K562 (cell line): ENCODE measurements at regions not wholly inside any gene's neighbourhood (a gene's known extent, or its start where the extent isn't known, plus 50 kb on each side); places are given as distances from the start of the nearest gene placed in this dataset.

Experiments used
- ATAC-seq: fragments of 200-7000 bp; cut with Tn5 transposase; 3 replicates; pipeline ENCODE4 v1.9.1; 2020; ENCODE audit warnings: moderate library complexity
- BruUV-seq: library from RNA; stranded (reverse); fragments of 400-500 nt; replicated peaks from 2 replicates; lab custom pipeline; 2021; lab: Mats Ljungman, UMichigan
- CTCF ChIA-PET: fragments of 300-600 bp; formaldehyde crosslinking; extraction: SDS; loops from one replicate; lab custom pipeline; 2021; ENCODE audit warnings: low intra/inter-chr PET ratio; lab: Yijun Ruan, JAX
- POLR2A ChIA-PET: fragments of 300-600, 350-650 bp; sonication (Branson Sonifier 250); formaldehyde crosslinking; extraction: SDS; loops from one replicate; lab custom pipeline; 2021; ENCODE audit warnings: antibody characterized with exemption, inconsistent platforms; lab: Yijun Ruan, JAX
- DNase-seq, 4 experiments: peaks; one replicate each; pipeline versions ENCODE4 v3.0.0 to v3.0.0-alpha.2; 2011 to 2018; ENCODE audit warnings: low spot score in 3 of 4, mixed read lengths in 3 of 4; ENCODE audit errors: extremely low read depth in 1 of 4
- FAIRE-seq: peaks from 2 replicates; lab custom pipeline; 2011; peaks lifted over from hg19 to GRCh38; lab: Jason Lieb, UNC
- H2AFZ ChIP-seq: 2 replicates; pipeline ENCODE4 v1.6.0; 2011; ENCODE audit warnings: low read depth, low read length, control low read depth, inconsistent platforms
- H3K27ac ChIP-seq: fragments of 200-600 bp; 3 replicates; pipeline ENCODE4 v1.8.0; 2011; ENCODE audit warnings: low read depth, mild to moderate bottlenecking, control low read depth, inconsistent platforms, low read length, moderate library complexity, mixed read lengths; ENCODE audit errors: extremely low read depth
- H3K27me3 ChIP-seq, 2 experiments: fragments of 300-600 bp in 1 of 2; 2 replicates in 1 of 2; 3 replicates in 1 of 2; pipeline versions ENCODE4 v1.6.0 to v1.8.0; 2011; ENCODE audit warnings: inconsistent platforms in 2 of 2, low read length in 2 of 2, mild to moderate bottlenecking in 1 of 2, mixed read lengths in 1 of 2, moderate library complexity in 1 of 2; ENCODE audit not compliant: control insufficient read depth in 2 of 2, insufficient read depth in 2 of 2
- H3K36me3 ChIP-seq: fragments of 300-600 bp; 3 replicates; pipeline ENCODE4 v1.8.0; 2011; ENCODE audit warnings: mild to moderate bottlenecking, low read length, inconsistent platforms; ENCODE audit not compliant: control insufficient read depth, insufficient read depth
- H3K4me1 ChIP-seq, 2 experiments: fragments of 200-600 bp in 1 of 2; replicated peaks in 1 of 2; 2 replicates in 1 of 2; 3 replicates in 1 of 2; pipeline versions ENCODE4 v1.5.1 to v1.8.0; 2011; ENCODE audit warnings: inconsistent platforms in 2 of 2, low read length in 2 of 2, mild to moderate bottlenecking in 1 of 2, mixed read lengths in 1 of 2, moderate library complexity in 1 of 2; ENCODE audit not compliant: control insufficient read depth in 2 of 2, insufficient read depth in 2 of 2
- H3K4me2 ChIP-seq: 2 replicates; pipeline ENCODE4 v1.6.1; 2011; ENCODE audit warnings: low read length, control low read depth, inconsistent platforms, mixed read lengths; ENCODE audit not compliant: insufficient read depth
- H3K4me3 ChIP-seq: fragments of 200-600 bp; sonication (generic), shearing (Covaris generic); 2 replicates; pipeline ENCODE4 v1.5.1; 2016; ENCODE audit warnings: control low read depth, inconsistent platforms
- H3K79me2 ChIP-seq: fragments of 200-600 bp; 3 replicates; pipeline ENCODE4 v1.8.0; 2011; ENCODE audit warnings: low read length, inconsistent platforms; ENCODE audit not compliant: control insufficient read depth, insufficient read depth
- H3K9ac ChIP-seq, 2 experiments: 2 replicates each; pipeline versions ENCODE4 v1.6.0 to v1.6.1; 2011; ENCODE audit warnings: low read depth in 2 of 2, low read length in 2 of 2, control low read depth in 1 of 2, inconsistent platforms in 1 of 2, mild to moderate bottlenecking in 1 of 2, mixed read lengths in 1 of 2; ENCODE audit not compliant: insufficient read depth in 1 of 2
- H3K9me1 ChIP-seq: one replicate; pipeline ENCODE4 v1.6.0; 2011; ENCODE audit warnings: inconsistent platforms, mild to moderate bottlenecking, low read length, moderate library complexity; ENCODE audit not compliant: control insufficient read depth, insufficient read depth
- H3K9me3 ChIP-seq: replicated peaks from 2 replicates; pipeline ENCODE4 v1.5.1; 2011; ENCODE audit warnings: low read depth, low read length, inconsistent platforms; ENCODE audit not compliant: control insufficient read depth, insufficient read depth
- H4K20me1 ChIP-seq: replicated peaks from 2 replicates; pipeline ENCODE4 v1.6.1; 2011; ENCODE audit warnings: low read length, inconsistent platforms, mixed read lengths; ENCODE audit not compliant: control insufficient read depth, insufficient read depth
- CXXC5 ChIP-seq: fragments of 250-450 bp; sonication (Bioruptor Pico); IDR thresholded peaks from 2 replicates; pipeline ENCODE4 v1.8.0; 2022; ENCODE audit warnings: inconsistent platforms, mild to moderate bottlenecking, moderate library complexity
- HSF4 ChIP-seq: fragments of 250-450 bp; sonication (Bioruptor Pico); IDR thresholded peaks from 2 replicates; pipeline ENCODE4 v2.1.2; 2022; ENCODE audit warnings: mild to moderate bottlenecking, moderate library complexity, borderline replicate concordance
- POLR3G ChIP-seq: IDR thresholded peaks from 2 replicates; pipeline ENCODE4 v1.6.1; 2011; ENCODE audit not compliant: insufficient read length, insufficient replicate concordance; ENCODE audit errors: extremely low read depth
- SMC3 ChIP-seq: conservative IDR thresholded peaks from 2 replicates; pipeline ENCODE4 v1.6.1; 2011; ENCODE audit warnings: low read depth, low read length, improper control_type of control experiment; ENCODE audit not compliant: insufficient read depth
- SNRNP70 ChIP-seq: fragments of 200-400 bp; formaldehyde crosslinking; optimal IDR thresholded peaks from 2 replicates; pipeline ENCODE3; 2017; ENCODE audit warnings: low read depth, low read length
- THAP7 ChIP-seq: fragments of 250-450 bp; sonication (Bioruptor Pico); IDR thresholded peaks from 2 replicates; pipeline ENCODE4 v1.5.0; 2021
- ZBTB33 ChIP-seq: sonication (generic); formaldehyde crosslinking; IDR thresholded peaks from 2 replicates; pipeline ENCODE4 v1.8.1; 2023; ENCODE audit warnings: mild to moderate bottlenecking, missing genetic modification reagents
- ZNF354B ChIP-seq: fragments of 250-450 bp; sonication (Bioruptor Pico); IDR thresholded peaks from 2 replicates; pipeline ENCODE4 v1.4.0; 2020
- ZNF76 ChIP-seq: fragments of 250-450 bp; sonication (Bioruptor Pico); IDR thresholded peaks from 2 replicates; pipeline ENCODE4 v1.4.0; 2020; ENCODE audit warnings: mild to moderate bottlenecking, moderate library complexity, borderline replicate concordance
- WGBS: fragments of 100-300 bp; shearing (Covaris generic); methylation state at CpG from one replicate; pipeline ENCODE4 v1.1.6; 2016; ENCODE audit warnings: low coverage, mixed read lengths; ENCODE audit not compliant: insufficient coverage; ENCODE audit errors: missing lambda C conversion rate; 5-methylcytosine and 5-hydroxymethylcytosine counted together
- in situ Hi-C: fragments of 300-500 bp; cut with MboI; formaldehyde crosslinking; loops from 4 replicates; pipeline ENCODE4 v1.15.0; 2018; ENCODE audit warnings: inconsistent platforms, mixed read lengths
- intact Hi-C: fragments of 100-400 bp; cut with micrococcal nuclease; formaldehyde crosslinking; loops from 2 replicates; pipeline ENCODE4 v1.14.2; 2022
- TF ChIP-seq, protein P1 (sequence below): fragments of 450-650 bp; IDR thresholded peaks from 2 replicates; pipeline ENCODE4 v1.6.1; 2016; ENCODE audit warnings: low read depth

- FAIRE-seq: peak; percentile 15
- Histone ChIP-seq H3K36me3 (no peaks in the 10 kb centered on the region), H4K20me1 (no peaks in the 10 kb centered on the region), H3K9me1 (no peaks in the 10 kb centered on the region), H3K9me3 (no peaks in the 10 kb centered on the region), H2AFZ (no peak overlapping the region), H3K79me2 (no peaks in the 10 kb centered on the region), H3K9ac (no peak overlapping the region), H3K27me3 (no peaks in the 10 kb centered on the region), H3K4me2 (no peak overlapping the region), H3K4me3 (no peak overlapping the region), H3K4me1 (no peaks in the 10 kb centered on the region), H3K27ac (no peak overlapping the region)
- ChIA-PET POLR2A (no interaction called here), CTCF (no interaction called here)
- ATAC-seq: no peak
- WGBS: 1% methylated on average over 4 of the region's 4 CpGs
- intact Hi-C loops (no loop called here), in situ Hi-C loops (no loop called here)
- no peak for DNase-seq
- no TSS peak for BruUV-seq
- no peak for TF ChIP-seq POLR3G
- no peak for TF ChIP-seq THAP7
- TF ChIP-seq HSF4 (CRISPR knock-in tag): no peak
- TF ChIP-seq SNRNP70: no peak
- TF ChIP-seq SMC3: no peak
- no peak for TF ChIP-seq CXXC5 (CRISPR knock-in tag)
- TF ChIP-seq ZNF76 (CRISPR knock-in tag): no peak
- TF ChIP-seq ZNF354B (CRISPR knock-in tag): no peak
- TF ChIP-seq, protein P1, sequence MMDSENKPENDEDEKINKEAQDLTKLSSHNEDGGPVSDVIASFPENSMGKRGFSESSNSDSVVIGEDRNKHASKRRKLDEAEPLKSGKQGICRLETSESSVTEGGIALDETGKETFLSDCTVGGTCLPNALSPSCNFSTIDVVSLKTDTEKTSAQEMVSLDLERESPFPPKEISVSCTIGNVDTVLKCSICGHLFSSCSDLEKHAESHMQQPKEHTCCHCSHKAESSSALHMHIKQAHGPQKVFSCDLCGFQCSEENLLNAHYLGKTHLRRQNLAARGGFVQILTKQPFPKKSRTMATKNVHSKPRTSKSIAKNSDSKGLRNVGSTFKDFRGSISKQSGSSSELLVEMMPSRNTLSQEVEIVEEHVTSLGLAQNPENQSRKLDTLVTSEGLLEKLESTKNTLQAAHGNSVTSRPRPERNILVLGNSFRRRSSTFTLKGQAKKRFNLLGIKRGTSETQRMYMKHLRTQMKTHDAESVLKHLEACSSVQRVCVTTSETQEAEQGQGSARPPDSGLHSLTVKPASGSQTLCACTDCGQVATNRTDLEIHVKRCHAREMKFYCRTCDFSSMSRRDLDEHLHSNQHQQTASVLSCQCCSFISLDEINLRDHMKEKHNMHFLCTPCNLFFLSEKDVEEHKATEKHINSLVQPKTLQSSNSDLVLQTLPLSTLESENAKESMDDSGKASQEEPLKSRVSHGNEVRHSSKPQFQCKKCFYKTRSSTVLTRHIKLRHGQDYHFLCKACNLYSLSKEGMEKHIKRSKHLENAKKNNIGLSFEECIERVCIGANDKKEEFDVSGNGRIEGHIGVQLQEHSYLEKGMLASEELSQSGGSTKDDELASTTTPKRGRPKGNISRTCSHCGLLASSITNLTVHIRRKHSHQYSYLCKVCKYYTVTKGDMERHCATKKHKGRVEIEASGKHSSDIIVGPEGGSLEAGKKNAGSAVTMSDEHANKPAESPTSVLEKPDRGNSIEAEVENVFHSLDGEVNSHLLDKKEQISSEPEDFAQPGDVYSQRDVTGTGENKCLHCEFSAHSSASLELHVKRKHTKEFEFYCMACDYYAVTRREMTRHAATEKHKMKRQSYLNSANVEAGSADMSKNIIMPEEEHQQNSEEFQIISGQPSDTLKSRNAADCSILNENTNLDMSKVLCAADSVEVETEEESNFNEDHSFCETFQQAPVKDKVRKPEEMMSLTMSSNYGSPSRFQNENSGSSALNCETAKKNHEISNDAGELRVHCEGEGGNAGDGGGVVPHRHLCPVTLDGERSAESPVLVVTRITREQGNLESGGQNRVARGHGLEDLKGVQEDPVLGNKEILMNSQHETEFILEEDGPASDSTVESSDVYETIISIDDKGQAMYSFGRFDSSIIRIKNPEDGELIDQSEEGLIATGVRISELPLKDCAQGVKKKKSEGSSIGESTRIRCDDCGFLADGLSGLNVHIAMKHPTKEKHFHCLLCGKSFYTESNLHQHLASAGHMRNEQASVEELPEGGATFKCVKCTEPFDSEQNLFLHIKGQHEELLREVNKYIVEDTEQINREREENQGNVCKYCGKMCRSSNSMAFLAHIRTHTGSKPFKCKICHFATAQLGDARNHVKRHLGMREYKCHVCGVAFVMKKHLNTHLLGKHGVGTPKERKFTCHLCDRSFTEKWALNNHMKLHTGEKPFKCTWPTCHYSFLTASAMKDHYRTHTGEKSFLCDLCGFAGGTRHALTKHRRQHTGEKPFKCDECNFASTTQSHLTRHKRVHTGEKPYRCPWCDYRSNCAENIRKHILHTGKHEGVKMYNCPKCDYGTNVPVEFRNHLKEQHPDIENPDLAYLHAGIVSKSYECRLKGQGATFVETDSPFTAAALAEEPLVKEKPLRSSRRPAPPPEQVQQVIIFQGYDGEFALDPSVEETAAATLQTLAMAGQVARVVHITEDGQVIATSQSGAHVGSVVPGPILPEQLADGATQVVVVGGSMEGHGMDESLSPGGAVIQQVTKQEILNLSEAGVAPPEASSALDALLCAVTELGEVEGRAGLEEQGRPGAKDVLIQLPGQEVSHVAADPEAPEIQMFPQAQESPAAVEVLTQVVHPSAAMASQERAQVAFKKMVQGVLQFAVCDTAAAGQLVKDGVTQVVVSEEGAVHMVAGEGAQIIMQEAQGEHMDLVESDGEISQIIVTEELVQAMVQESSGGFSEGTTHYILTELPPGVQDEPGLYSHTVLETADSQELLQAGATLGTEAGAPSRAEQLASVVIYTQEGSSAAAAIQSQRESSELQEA: no peak
- TF ChIP-seq ZBTB33 (CRISPR knock-in tag): no peak
Observed at GRCh38 chr1:221164951-221165838, 286.0 kb downstream of the HLX start.
